Neural progenitor cell (in vitro differentiated cells): ENCODE measurements at regions not wholly inside any gene's neighbourhood (a gene's known extent, or its start where the extent isn't known, plus 50 kb on each side); places are given as distances from the start of the nearest gene placed in this dataset.

Experiments
- DNase-seq: peaks from one replicate; pipeline ENCODE4 v3.0.0-alpha.2; 2016; ENCODE audit warnings: low spot score
- H2AFZ ChIP-seq: fragments of 200-600 bp; sonication (generic); replicated peaks from 2 replicates; pipeline ENCODE4 v1.6.1; 2016; ENCODE audit warnings: antibody characterized with exemption
- H3F3A ChIP-seq: fragments of 200-600 bp; sonication (generic); 2 replicates; pipeline ENCODE4 v1.6.1; 2016; ENCODE audit warnings: antibody characterized with exemption, low read depth
- H3K27ac ChIP-seq: fragments of 200-600 bp; sonication (generic); 2 replicates; pipeline ENCODE4 v1.5.1; 2016; ENCODE audit warnings: mild to moderate bottlenecking
- H3K27me3 ChIP-seq: fragments of 200-600 bp; sonication (generic); 2 replicates; pipeline ENCODE4 v1.6.1; 2016; ENCODE audit warnings: mild to moderate bottlenecking, moderate library complexity
- H3K36me3 ChIP-seq: fragments of 200-600 bp; sonication (generic); 2 replicates; pipeline ENCODE4 v1.5.1; 2016
- H3K4me1 ChIP-seq: fragments of 200-600 bp; sonication (generic); 2 replicates; pipeline ENCODE4 v1.6.1; 2016; ENCODE audit warnings: mixed run types
- H3K4me2 ChIP-seq: fragments of 200-600 bp; sonication (generic); 2 replicates; pipeline ENCODE4 v1.6.1; 2016
- H3K4me3 ChIP-seq: fragments of 200-600 bp; sonication (generic); 2 replicates; pipeline ENCODE4 v1.5.1; 2016
- H3K79me2 ChIP-seq: fragments of 200-600 bp; sonication (generic); 2 replicates; pipeline ENCODE4 v1.6.1; 2016; ENCODE audit warnings: low read depth
- H3K9ac ChIP-seq: fragments of 200-600 bp; sonication (generic); 2 replicates; pipeline ENCODE4 v1.6.1; 2016
- H3K9me3 ChIP-seq: fragments of 200-600 bp; sonication (generic); 2 replicates; pipeline ENCODE4 v1.5.1; 2016; ENCODE audit warnings: low read depth
- H4K20me1 ChIP-seq: fragments of 200-600 bp; sonication (generic); 2 replicates; pipeline ENCODE4 v1.6.1; 2016; ENCODE audit warnings: low read depth
- H3K27ac Mint-ChIP-seq: 3 replicates; pipeline ENCODE4 v1.8.0; 2021; ENCODE audit warnings: mixed read lengths
- H3K27me3 Mint-ChIP-seq: 2 replicates; pipeline ENCODE4 v1.8.0; 2022; ENCODE audit warnings: low read depth, mild to moderate bottlenecking, inconsistent platforms, moderate library complexity, mixed read lengths; ENCODE audit not compliant: insufficient read depth
- H3K36me3 Mint-ChIP-seq: 3 replicates; pipeline ENCODE4 v1.8.0; 2021; ENCODE audit warnings: mixed read lengths
- H3K4me1 Mint-ChIP-seq: 3 replicates; pipeline ENCODE4 v1.8.0; 2021; ENCODE audit warnings: mixed read lengths
- H3K4me3 Mint-ChIP-seq: 3 replicates; pipeline ENCODE4 v1.8.0; 2021; ENCODE audit warnings: mild to moderate bottlenecking, moderate library complexity, mixed read lengths
- H3K9me3 Mint-ChIP-seq: 3 replicates; pipeline ENCODE4 v1.8.0; 2020; ENCODE audit warnings: mixed read lengths
- CTCF ChIP-seq: fragments of 200-600 bp; sonication (generic); IDR thresholded peaks from 2 replicates; pipeline ENCODE4 v1.5.1; 2017; ENCODE audit warnings: antibody characterized with exemption, mild to moderate bottlenecking
- EZH2 ChIP-seq: fragments of 200-600 bp; sonication (generic); IDR thresholded peaks from 2 replicates; pipeline ENCODE4 v1.6.1; 2017; ENCODE audit warnings: antibody characterized with exemption, mild to moderate bottlenecking, moderate library complexity
- EZH2phosphoT487 ChIP-seq: fragments of 200-600 bp; sonication (generic); IDR thresholded peaks from 2 replicates; pipeline ENCODE4 v1.6.1; 2017; ENCODE audit warnings: antibody characterized with exemption

- TF ChIP-seq CTCF: no peak
- no peak for TF ChIP-seq EZH2phosphoT487
- no peak for TF ChIP-seq EZH2
- Histone ChIP-seq H3K4me1 (no peaks in the 10 kb centered on the region), H3K9me3 (no peaks in the 10 kb centered on the region), H3K9ac (no peak overlapping the region), H3K27me3 (no peaks in the 10 kb centered on the region), H3F3A (no peaks in the 10 kb centered on the region), H3K4me2 (no peak overlapping the region), H3K79me2 (no peaks in the 10 kb centered on the region), H4K20me1 (no peaks in the 10 kb centered on the region), H2AFZ (no peak overlapping the region), H3K36me3 (no peaks in the 10 kb centered on the region), H3K4me3 (no peak overlapping the region), H3K27ac (no peak overlapping the region)
- Mint-ChIP-seq H3K9me3 (no peaks in the 10 kb centered on the region), H3K36me3 (no peaks in the 10 kb centered on the region), H3K27ac (no peak overlapping the region), H3K4me1 (peaks cover 5% of the 10 kb centered on the region), H3K27me3 (no peaks in the 10 kb centered on the region), H3K4me3 (no peak overlapping the region)
- DNase-seq: no peak
These were observed 395.7 kb upstream of the ASIC2 start for GRCh38 chr17:33688771-33689170.

DNA sequence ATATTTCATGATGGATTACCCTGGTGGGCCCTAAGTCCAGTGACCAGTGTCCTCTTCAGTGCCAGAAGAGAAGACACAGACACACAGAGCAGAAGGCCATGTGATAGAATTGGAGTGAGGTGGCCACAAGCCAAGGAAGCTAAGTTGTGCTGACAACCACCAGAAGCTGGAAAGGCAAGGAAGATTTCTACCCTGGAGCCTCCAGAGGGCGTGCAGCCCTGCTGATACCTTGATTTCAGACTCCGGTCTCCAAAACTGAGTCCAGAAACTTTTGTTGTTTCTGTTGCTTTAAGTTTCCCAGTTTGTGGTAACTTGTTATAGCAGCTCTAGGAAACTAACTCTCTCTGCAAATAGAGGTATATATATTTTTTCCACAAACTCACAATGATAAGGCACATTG, 396.6 kb upstream of the ASIC2 start:
- no peak overlapping the region for H3K4me3 Mint-ChIP-seq
- no peaks in the 10 kb centered on the region for H4K20me1 ChIP-seq
- no peaks in the 10 kb centered on the region for H3F3A ChIP-seq
- H3K4me2 ChIP-seq: no peak overlapping the region
- no peaks in the 10 kb centered on the region for H3K9me3 Mint-ChIP-seq
- peaks cover 5% of the 10 kb centered on the region for H3K4me1 Mint-ChIP-seq
- no peak overlapping the region for H2AFZ ChIP-seq
- DNase-seq: no peak
- no peak overlapping the region for H3K9ac ChIP-seq
- H3K27me3 Mint-ChIP-seq: no peaks in the 10 kb centered on the region
- TF ChIP-seq EZH2phosphoT487 (no peak), EZH2 (no peak), CTCF (no peak)
- no peaks in the 10 kb centered on the region for H3K9me3 ChIP-seq
- no peaks in the 10 kb centered on the region for H3K36me3 ChIP-seq
- H3K79me2 ChIP-seq: no peaks in the 10 kb centered on the region
- H3K4me3 ChIP-seq: no peak overlapping the region
- H3K4me1 ChIP-seq: no peaks in the 10 kb centered on the region
- H3K27ac Mint-ChIP-seq: no peak overlapping the region
- no peaks in the 10 kb centered on the region for H3K27me3 ChIP-seq
- H3K36me3 Mint-ChIP-seq: no peaks in the 10 kb centered on the region
- no peak overlapping the region for H3K27ac ChIP-seq

GRCh38 chr17:33695431-33695830, 402.3 kb upstream of the ASIC2 start:
- Mint-ChIP-seq H3K4me3 (no peak overlapping the region), H3K27ac (no peak overlapping the region), H3K27me3 (peaks cover 2% of the 10 kb centered on the region), H3K36me3 (no peaks in the 10 kb centered on the region), H3K4me1 (peaks cover 3% of the 10 kb centered on the region), H3K9me3 (no peaks in the 10 kb centered on the region)
- H2AFZ ChIP-seq: no peak overlapping the region
- no peak for TF ChIP-seq EZH2
- TF ChIP-seq CTCF: no peak
- TF ChIP-seq EZH2phosphoT487: no peak
- H3K4me1 ChIP-seq: no peaks in the 10 kb centered on the region
- no peaks in the 10 kb centered on the region for H3K79me2 ChIP-seq
- H3K27ac ChIP-seq: no peak overlapping the region
- no peaks in the 10 kb centered on the region for H4K20me1 ChIP-seq
- no peak for DNase-seq
- H3K4me3 ChIP-seq: no peak overlapping the region
- H3K27me3 ChIP-seq: peaks cover 13% of the 10 kb centered on the region
- H3K9ac ChIP-seq: no peak overlapping the region
- H3K4me2 ChIP-seq: no peak overlapping the region
- no peaks in the 10 kb centered on the region for H3F3A ChIP-seq
- H3K36me3 ChIP-seq: no peaks in the 10 kb centered on the region
- no peaks in the 10 kb centered on the region for H3K9me3 ChIP-seq

GRCh38 chr17:33696102-33696501, 403.0 kb upstream of the ASIC2 start:
- Histone ChIP-seq H3K9me3 (no peaks in the 10 kb centered on the region), H3F3A (no peaks in the 10 kb centered on the region), H3K27ac (no peak overlapping the region), H4K20me1 (no peaks in the 10 kb centered on the region), H3K4me3 (no peak overlapping the region), H3K79me2 (no peaks in the 10 kb centered on the region), H2AFZ (no peak overlapping the region), H3K9ac (no peak overlapping the region), H3K4me1 (no peaks in the 10 kb centered on the region), H3K36me3 (no peaks in the 10 kb centered on the region), H3K27me3 (peaks cover 16% of the 10 kb centered on the region), H3K4me2 (no peak overlapping the region)
- Mint-ChIP-seq H3K36me3 (no peaks in the 10 kb centered on the region), H3K27ac (no peak overlapping the region), H3K4me3 (no peak overlapping the region), H3K9me3 (no peaks in the 10 kb centered on the region), H3K4me1 (peaks cover 3% of the 10 kb centered on the region), H3K27me3 (peaks cover 2% of the 10 kb centered on the region)
- TF ChIP-seq EZH2 (no peak), EZH2phosphoT487 (no peak), CTCF (no peak)
- DNase-seq: no peak
